ENCODE measurements at regions not wholly inside any gene's neighbourhood (a gene's known extent, or its start where the extent isn't known, plus 50 kb on each side); places are given as distances from the start of the nearest gene placed in this dataset.

DNA sequence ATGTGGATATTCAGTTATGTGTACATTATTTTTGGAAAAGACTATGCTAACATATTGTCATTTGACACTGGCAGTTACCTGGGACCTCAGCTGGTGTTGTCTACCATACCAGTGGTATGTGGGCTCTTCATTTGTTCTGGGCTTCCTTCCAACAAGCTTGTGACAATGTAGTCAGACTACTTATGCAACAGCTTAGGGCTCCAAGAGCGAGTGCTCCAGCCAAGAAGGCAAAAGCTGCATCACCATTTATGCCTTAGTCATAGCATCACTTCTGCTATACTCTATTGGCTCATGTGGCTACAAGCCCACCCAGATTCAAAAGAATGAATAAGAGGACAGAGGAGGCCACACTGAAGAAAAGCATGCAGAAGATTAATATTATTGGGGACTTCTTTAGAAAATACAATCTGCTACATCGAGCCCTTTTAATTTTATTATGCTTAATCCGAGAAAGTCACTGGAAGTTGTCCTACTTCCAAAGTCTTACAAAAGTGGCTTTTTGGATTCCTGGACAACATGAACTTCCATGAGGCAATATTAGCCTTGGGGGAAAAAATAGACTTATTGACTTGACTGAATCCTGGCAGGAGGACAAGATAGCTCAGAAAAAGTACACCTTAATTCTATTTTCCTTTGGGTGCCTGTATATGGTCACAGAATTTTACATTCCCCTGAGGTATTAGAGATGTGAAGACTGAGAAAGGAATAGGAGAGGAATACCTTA is 529.4 kb upstream of the HTR2A start:
- TF ChIP-seq POLR2A (IDR thresholded peaks at IDR 0.05; ENCODE audit: low read depth, low read length) = no peak
- TF ChIP-seq CTCF (IDR thresholded peaks at IDR 0.05; ENCODE audit: extremely low read depth in 1 of 2, insufficient read depth in 1 of 2, low read depth in 1 of 2, low read length in 2 of 2) = no peak
